ENCODE measurements at regions not wholly inside any gene's neighbourhood (a gene's known extent, or its start where the extent isn't known, plus 50 kb on each side); places are given as distances from the start of the nearest gene placed in this dataset.

DNA sequence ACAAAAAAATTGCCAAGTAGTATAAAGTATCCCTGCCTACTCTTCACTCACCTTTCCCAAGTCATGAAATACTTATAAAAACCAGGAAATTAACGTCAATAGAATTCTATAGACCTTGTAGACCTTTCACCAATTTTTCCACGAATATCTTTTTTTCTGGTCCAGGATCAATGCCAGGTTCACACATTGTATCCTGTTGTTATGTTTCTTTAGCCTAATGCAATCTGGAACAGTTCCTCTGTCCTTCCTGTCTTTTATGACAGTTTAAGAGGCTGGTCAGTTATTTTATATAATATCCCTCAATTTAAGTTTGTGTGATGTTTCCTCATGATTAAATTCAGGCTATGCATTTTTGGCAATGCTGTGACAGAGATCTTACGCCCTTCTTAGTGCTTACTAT, 63.2 kb upstream of the MAGI1 start:
- no peak overlapping the region for H3K27ac ChIP-seq
- no peaks in the 10 kb centered on the region for H3F3A ChIP-seq (ENCODE audit: low read depth)
- Mint-ChIP-seq H3K36me3 (no peaks in the 10 kb centered on the region), H3K27me3 (ENCODE audit: insufficient read depth, low read depth) (no peaks in the 10 kb centered on the region), H3K4me1 (peaks cover 12% of the 10 kb centered on the region), H3K9me3 (no peaks in the 10 kb centered on the region), H3K4me3 (no peak overlapping the region), H3K27ac (no peak overlapping the region)
- no peak for DNase-seq (ENCODE audit: low spot score)
- H3K4me1 ChIP-seq = peaks cover 8% of the 10 kb centered on the region
- H3K79me2 ChIP-seq (ENCODE audit: low read depth) = no peaks in the 10 kb centered on the region
- H3K9ac ChIP-seq = no peak overlapping the region
- H3K36me3 ChIP-seq = no peaks in the 10 kb centered on the region
- no peak for TF ChIP-seq EZH2phosphoT487 (IDR thresholded peaks at IDR 0.05)
- TF ChIP-seq EZH2 (IDR thresholded peaks at IDR 0.05) = no peak
- TF ChIP-seq, protein P1, sequence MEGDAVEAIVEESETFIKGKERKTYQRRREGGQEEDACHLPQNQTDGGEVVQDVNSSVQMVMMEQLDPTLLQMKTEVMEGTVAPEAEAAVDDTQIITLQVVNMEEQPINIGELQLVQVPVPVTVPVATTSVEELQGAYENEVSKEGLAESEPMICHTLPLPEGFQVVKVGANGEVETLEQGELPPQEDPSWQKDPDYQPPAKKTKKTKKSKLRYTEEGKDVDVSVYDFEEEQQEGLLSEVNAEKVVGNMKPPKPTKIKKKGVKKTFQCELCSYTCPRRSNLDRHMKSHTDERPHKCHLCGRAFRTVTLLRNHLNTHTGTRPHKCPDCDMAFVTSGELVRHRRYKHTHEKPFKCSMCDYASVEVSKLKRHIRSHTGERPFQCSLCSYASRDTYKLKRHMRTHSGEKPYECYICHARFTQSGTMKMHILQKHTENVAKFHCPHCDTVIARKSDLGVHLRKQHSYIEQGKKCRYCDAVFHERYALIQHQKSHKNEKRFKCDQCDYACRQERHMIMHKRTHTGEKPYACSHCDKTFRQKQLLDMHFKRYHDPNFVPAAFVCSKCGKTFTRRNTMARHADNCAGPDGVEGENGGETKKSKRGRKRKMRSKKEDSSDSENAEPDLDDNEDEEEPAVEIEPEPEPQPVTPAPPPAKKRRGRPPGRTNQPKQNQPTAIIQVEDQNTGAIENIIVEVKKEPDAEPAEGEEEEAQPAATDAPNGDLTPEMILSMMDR (IDR thresholded peaks at IDR 0.05) = no peak
- no peaks in the 10 kb centered on the region for H4K20me1 ChIP-seq (ENCODE audit: low read depth)
- no peaks in the 10 kb centered on the region for H3K9me3 ChIP-seq (ENCODE audit: low read depth)
- no peak overlapping the region for H3K4me3 ChIP-seq
- no peak overlapping the region for H3K4me2 ChIP-seq
- H2AFZ ChIP-seq (replicated peaks) = no peak overlapping the region
- no peaks in the 10 kb centered on the region for H3K27me3 ChIP-seq

DNA sequence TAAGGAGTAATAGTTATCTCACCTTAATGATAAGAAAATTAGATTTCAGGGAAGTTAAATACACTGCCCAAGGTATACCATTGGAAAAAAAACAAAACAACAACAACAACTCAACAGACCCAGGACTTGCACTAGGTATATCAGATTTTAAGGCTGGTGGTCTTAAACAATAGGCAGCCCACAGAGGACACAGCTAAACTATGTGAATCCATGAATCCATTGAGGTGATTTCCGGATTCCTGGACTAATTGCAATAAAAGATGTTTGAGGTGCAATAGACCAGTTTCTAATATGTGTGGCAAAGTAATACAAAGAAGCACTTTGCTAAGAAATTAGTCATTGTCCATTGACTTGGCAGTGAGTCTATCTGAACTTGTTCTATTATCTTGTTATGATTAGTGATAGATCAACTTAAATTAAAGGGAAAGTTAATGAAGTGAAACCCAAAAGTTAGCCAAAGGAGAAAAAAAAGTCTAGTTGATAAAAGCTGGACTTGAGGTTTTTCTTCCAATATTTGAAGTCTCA, 60.9 kb upstream of the MAGI1 start:
- H3K27me3 ChIP-seq = no peaks in the 10 kb centered on the region
- peak; percentile 57 for DNase-seq (ENCODE audit: low spot score)
- Mint-ChIP-seq H3K36me3 (no peaks in the 10 kb centered on the region), H3K27ac (no peak overlapping the region), H3K4me1 (peaks cover 12% of the 10 kb centered on the region), H3K9me3 (peaks cover 7% of the 10 kb centered on the region), H3K4me3 (no peak overlapping the region), H3K27me3 (ENCODE audit: insufficient read depth, low read depth) (no peaks in the 10 kb centered on the region)
- TF ChIP-seq EZH2phosphoT487 (IDR thresholded peaks at IDR 0.05) (no peak), EZH2 (IDR thresholded peaks at IDR 0.05) (no peak)
- TF ChIP-seq, protein P1 (IDR thresholded peaks at IDR 0.05) = no peak
- H3K27ac ChIP-seq = no peak overlapping the region
- H3K79me2 ChIP-seq (ENCODE audit: low read depth) = no peaks in the 10 kb centered on the region
- no peaks in the 10 kb centered on the region for H3F3A ChIP-seq (ENCODE audit: low read depth)
- no peaks in the 10 kb centered on the region for H4K20me1 ChIP-seq (ENCODE audit: low read depth)
- H3K9ac ChIP-seq = no peak overlapping the region
- no peaks in the 10 kb centered on the region for H3K36me3 ChIP-seq
- no peak overlapping the region for H3K4me3 ChIP-seq
- H3K9me3 ChIP-seq (ENCODE audit: low read depth) = no peaks in the 10 kb centered on the region
- no peak overlapping the region for H2AFZ ChIP-seq (replicated peaks)
- H3K4me2 ChIP-seq = no peak overlapping the region
- peaks cover 8% of the 10 kb centered on the region for H3K4me1 ChIP-seq

DNA sequence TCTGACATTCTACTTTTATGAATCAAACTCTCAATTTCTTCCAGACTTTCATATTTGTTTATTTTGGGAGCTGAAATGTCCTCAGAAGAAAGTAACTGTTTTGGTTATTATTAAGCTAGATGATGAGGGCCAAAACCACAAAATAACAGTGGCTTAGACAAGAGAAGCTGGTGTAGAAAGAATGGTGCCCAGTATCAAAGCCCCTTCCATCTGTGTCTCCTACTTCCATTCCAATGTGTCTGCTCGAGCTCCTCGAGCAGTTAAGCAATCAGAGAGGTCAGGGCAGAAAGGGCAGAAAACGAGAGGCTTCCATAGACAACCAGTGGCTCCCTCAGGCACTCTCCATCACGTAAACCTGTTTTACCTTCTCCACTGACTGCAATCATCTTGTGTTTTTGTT, 59.7 kb upstream of the MAGI1 start:
- peaks cover 12% of the 10 kb centered on the region for H3K4me1 Mint-ChIP-seq
- no peak overlapping the region for H3K4me3 Mint-ChIP-seq

More for the DNA sequence above, 59.7 kb upstream of the MAGI1 start:
- Mint-ChIP-seq H3K27me3 (ENCODE audit: insufficient read depth, low read depth) (no peaks in the 10 kb centered on the region), H3K27ac (no peak overlapping the region), H3K36me3 (no peaks in the 10 kb centered on the region), H3K9me3 (peaks cover 7% of the 10 kb centered on the region)
- Histone ChIP-seq H3K9ac (no peak overlapping the region), H4K20me1 (ENCODE audit: low read depth) (no peaks in the 10 kb centered on the region), H3K4me3 (no peak overlapping the region), H2AFZ (replicated peaks) (peak overlapping the region; percentile 44), H3K27me3 (no peaks in the 10 kb centered on the region), H3K4me1 (peaks cover 8% of the 10 kb centered on the region), H3K36me3 (no peaks in the 10 kb centered on the region), H3F3A (ENCODE audit: low read depth) (no peaks in the 10 kb centered on the region), H3K9me3 (ENCODE audit: low read depth) (no peaks in the 10 kb centered on the region), H3K4me2 (no peak overlapping the region), H3K27ac (no peak overlapping the region), H3K79me2 (ENCODE audit: low read depth) (no peaks in the 10 kb centered on the region)
- TF ChIP-seq EZH2phosphoT487 (IDR thresholded peaks at IDR 0.05) (no peak), EZH2 (IDR thresholded peaks at IDR 0.05) (no peak)
- TF ChIP-seq, protein P1 (IDR thresholded peaks at IDR 0.05) = no peak
- no peak for DNase-seq (ENCODE audit: low spot score)
